Natural killer cell (primary cell): ENCODE measurements at regions not wholly inside any gene's neighbourhood (a gene's known extent, or its start where the extent isn't known, plus 50 kb on each side); places are given as distances from the start of the nearest gene placed in this dataset.

Source experiments
- ATAC-seq, 3 donors: fragments of 150-1000 bp in 2 of 3; fragments of 200-7000 bp in 1 of 3; cut with Tn5 transposase; 1 replicate in 1 of 3; 2 replicates in 2 of 3; pipeline ENCODE4 v1.10.0; 2021; ENCODE audit warnings: mild to moderate bottlenecking in 2 of 3, moderate library complexity in 2 of 3
- DNase-seq, 2 donors: peaks; one replicate each; pipeline versions ENCODE4 v3.0.0 to v3.0.0-alpha.2; 2013 to 2021; ENCODE audit warnings: mixed read lengths in 1 of 2
- H3K27ac ChIP-seq: one replicate; pipeline ENCODE4 v1.5.1; 2013; ENCODE audit warnings: mild to moderate bottlenecking, low read length
- H3K27me3 ChIP-seq: one replicate; pipeline ENCODE4 v1.6.1; 2013; ENCODE audit warnings: low read length; ENCODE audit not compliant: control insufficient read depth, insufficient read depth
- H3K36me3 ChIP-seq: one replicate; pipeline ENCODE4 v1.6.1; 2013; ENCODE audit warnings: low read length; ENCODE audit not compliant: control insufficient read depth, insufficient read depth
- H3K4me1 ChIP-seq: one replicate; pipeline ENCODE4 v1.6.1; 2013; ENCODE audit warnings: low read length; ENCODE audit not compliant: control insufficient read depth, insufficient read depth
- H3K4me3 ChIP-seq: one replicate; pipeline ENCODE4 v1.5.1; 2013; ENCODE audit warnings: low read length
- H3K9me3 ChIP-seq: one replicate; pipeline ENCODE4 v1.6.1; 2013; ENCODE audit warnings: low read length; ENCODE audit not compliant: control insufficient read depth, insufficient read depth
- H3K27ac Mint-ChIP-seq, 2 donors: one replicate each; pipeline ENCODE4 v1.8.0; 2022; ENCODE audit warnings: mild to moderate bottlenecking in 2 of 2, mixed read lengths in 2 of 2, moderate library complexity in 1 of 2
- H3K27me3 Mint-ChIP-seq, 2 donors: one replicate each; pipeline ENCODE4 v1.8.0; 2022; ENCODE audit warnings: low read depth in 2 of 2, mixed read lengths in 2 of 2
- H3K36me3 Mint-ChIP-seq: one replicate; pipeline ENCODE4 v1.8.0; 2022; ENCODE audit warnings: mixed read lengths
- H3K4me1 Mint-ChIP-seq, 2 donors: one replicate each; pipeline ENCODE4 v1.8.0; 2022; ENCODE audit warnings: mixed read lengths in 2 of 2
- H3K4me3 Mint-ChIP-seq: one replicate; pipeline ENCODE4 v1.8.0; 2022; ENCODE audit warnings: mild to moderate bottlenecking, moderate library complexity, mixed read lengths
- H3K9me3 Mint-ChIP-seq, 2 donors: one replicate each; pipeline ENCODE4 v1.8.0; 2022; ENCODE audit warnings: mixed read lengths in 2 of 2
- WGBS: methylation state at CpG from one replicate; pipeline ENCODE4 v1.1.7; 2013; ENCODE audit warnings: missing lambda C conversion rate; ENCODE audit not compliant: insufficient coverage; 5-methylcytosine and 5-hydroxymethylcytosine counted together
- intact Hi-C: fragments of 100-400 bp; cut with micrococcal nuclease; formaldehyde crosslinking; loops from one replicate; pipeline ENCODE4 v1.14.2; 2022
- TF ChIP-seq, protein P1 (sequence below): fragments of 200-600 bp; IDR thresholded peaks from one replicate; pipeline ENCODE4 v1.8.0; 2022; ENCODE audit warnings: antibody characterized with exemption

DNA sequence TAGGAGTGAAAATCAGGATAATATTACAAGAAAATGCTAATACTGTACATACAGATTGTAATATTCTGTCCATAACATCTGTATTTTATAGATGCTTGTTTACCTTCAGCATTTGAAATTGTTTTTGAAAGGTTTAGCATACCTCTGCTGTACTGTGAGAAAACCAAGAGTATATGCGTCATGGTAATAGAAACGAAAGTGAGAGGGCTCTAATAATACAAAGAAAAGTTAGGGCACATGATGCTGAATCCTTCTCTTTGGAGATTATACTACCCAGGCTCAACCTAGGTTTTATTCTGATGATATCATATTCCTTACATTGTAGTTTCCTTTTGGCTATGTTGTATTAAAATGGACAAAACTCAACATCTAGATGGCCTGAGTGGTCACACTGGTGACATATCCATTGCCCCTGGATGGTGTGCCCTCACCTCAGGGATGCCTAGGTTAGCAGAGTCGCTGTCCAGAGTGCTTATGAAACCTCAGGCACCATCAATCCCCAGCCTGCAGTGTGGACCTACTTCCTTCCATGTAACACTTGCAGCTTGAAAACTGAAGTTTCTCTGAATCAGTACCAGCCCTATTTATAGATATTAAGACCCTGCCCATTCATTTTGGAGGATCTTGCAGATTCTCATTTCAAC, 253.7 kb downstream of the KCTD12 start:
- Histone ChIP-seq H3K4me3 (no peak overlapping the region), H3K27ac (no peak overlapping the region), H3K4me1 (no peaks in the 10 kb centered on the region), H3K36me3 (no peaks in the 10 kb centered on the region), H3K27me3 (no peaks in the 10 kb centered on the region), H3K9me3 (no peaks in the 10 kb centered on the region)
- Mint-ChIP-seq H3K4me3 (no peak overlapping the region), H3K9me3 (peaks cover 4% of the 10 kb centered on the region in 2 donors), H3K27ac (no peak overlapping the region), H3K36me3 (no peaks in the 10 kb centered on the region), H3K4me1 (no peaks in the 10 kb centered on the region), H3K27me3 (no peaks in the 10 kb centered on the region)
- 68% methylated on average over 3 of the region's 3 CpGs for WGBS
- TF ChIP-seq, protein P1, sequence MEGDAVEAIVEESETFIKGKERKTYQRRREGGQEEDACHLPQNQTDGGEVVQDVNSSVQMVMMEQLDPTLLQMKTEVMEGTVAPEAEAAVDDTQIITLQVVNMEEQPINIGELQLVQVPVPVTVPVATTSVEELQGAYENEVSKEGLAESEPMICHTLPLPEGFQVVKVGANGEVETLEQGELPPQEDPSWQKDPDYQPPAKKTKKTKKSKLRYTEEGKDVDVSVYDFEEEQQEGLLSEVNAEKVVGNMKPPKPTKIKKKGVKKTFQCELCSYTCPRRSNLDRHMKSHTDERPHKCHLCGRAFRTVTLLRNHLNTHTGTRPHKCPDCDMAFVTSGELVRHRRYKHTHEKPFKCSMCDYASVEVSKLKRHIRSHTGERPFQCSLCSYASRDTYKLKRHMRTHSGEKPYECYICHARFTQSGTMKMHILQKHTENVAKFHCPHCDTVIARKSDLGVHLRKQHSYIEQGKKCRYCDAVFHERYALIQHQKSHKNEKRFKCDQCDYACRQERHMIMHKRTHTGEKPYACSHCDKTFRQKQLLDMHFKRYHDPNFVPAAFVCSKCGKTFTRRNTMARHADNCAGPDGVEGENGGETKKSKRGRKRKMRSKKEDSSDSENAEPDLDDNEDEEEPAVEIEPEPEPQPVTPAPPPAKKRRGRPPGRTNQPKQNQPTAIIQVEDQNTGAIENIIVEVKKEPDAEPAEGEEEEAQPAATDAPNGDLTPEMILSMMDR, result no peak
- DNase-seq (no peak), ATAC-seq (no peak)
- intact Hi-C loops, result no loop called here

DNA sequence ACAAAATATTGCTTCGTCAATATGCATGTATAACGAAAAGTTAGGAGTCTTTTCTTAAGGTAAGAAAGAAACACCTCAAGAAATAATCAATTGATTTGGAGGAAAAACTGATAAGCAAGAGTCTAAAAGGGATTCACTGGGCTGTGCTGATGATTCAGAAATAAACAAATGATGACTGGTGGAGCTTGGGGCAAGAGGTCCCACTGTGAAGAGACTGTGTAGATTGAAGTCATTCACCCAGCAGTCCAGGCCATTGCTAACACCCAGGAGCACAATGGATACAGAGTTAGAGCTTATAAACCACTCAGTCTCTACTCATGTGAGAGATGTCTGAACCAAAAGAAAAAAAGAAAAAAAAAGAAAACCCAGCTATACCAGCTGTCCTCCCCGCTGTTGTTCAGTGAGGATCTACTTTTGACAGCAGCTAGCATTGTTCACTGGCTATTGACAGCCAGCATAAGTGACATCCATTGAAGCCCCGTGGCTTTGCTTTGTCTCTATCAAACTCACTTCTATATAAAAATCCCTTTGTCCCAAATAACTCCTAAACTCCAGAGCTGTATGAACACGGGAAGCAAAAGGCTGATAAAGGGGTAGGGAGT, 255.5 kb downstream of the KCTD12 start:
- no peaks in the 10 kb centered on the region for H3K4me1 ChIP-seq
- Mint-ChIP-seq H3K27me3 (peaks cover 1 to 3% of the 10 kb centered on the region in 2 donors), H3K36me3 (no peaks in the 10 kb centered on the region), H3K9me3 (peaks cover 4 to 5% of the 10 kb centered on the region in 2 donors), H3K4me1 (no peaks in the 10 kb centered on the region), H3K27ac (no peak overlapping the region), H3K4me3 (no peak overlapping the region)
- ATAC-seq, result no peak
- H3K36me3 ChIP-seq, result no peaks in the 10 kb centered on the region
- no peak overlapping the region for H3K27ac ChIP-seq
- H3K27me3 ChIP-seq, result no peaks in the 10 kb centered on the region
- DNase-seq, result no peak
- TF ChIP-seq, protein P1, result no peak
- no peak overlapping the region for H3K4me3 ChIP-seq
- intact Hi-C loops, result no loop called here
- H3K9me3 ChIP-seq, result no peaks in the 10 kb centered on the region
- 93% methylated on average over 4 of the region's 5 CpGs for WGBS

DNA sequence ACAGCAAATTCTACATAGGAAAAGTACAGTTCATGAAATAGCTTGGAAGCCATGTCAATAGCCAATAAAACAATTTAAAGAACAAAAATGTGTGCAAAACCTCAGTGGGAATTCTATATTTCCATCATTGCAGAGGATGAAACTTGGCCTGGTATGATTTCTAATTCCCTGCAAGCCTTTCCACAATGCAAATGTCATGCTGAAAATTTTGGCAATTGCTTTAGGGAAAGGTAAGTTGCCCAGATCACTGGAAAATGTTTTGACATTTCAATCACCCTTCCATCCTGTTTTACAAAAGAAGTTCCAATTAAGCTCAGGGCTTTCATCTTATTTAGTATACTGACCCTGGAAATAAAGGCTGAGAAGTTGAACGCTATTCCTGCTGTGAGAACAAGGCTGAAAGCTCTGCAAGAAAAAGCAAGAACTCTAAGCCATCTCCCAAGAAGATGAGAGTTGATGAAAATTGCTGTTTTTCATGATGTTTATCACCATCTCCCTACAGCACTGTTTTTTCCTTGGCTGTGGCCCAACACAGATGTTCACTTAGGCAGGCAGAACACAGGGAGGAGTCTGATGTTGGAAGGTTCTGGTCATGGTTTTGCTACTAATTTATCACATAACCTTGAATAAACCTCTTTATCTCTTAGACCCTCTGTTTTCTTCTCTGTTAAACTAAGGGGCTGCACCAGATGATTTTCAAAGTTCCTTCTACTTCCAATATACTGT, 263.7 kb downstream of the KCTD12 start:
- H3K27me3 ChIP-seq, result no peaks in the 10 kb centered on the region
- H3K27ac ChIP-seq, result no peak overlapping the region
- peaks cover 6 to 12% of the 10 kb centered on the region in 2 donors for H3K27me3 Mint-ChIP-seq
- no peak overlapping the region for H3K4me3 ChIP-seq
- intact Hi-C loops, result no loop called here
- no peaks in the 10 kb centered on the region for H3K4me1 Mint-ChIP-seq
- no peaks in the 10 kb centered on the region for H3K36me3 ChIP-seq
- no peak for ATAC-seq
- TF ChIP-seq, protein P1, result no peak
- no peaks in the 10 kb centered on the region for H3K4me1 ChIP-seq
- H3K36me3 Mint-ChIP-seq, result peaks cover 5% of the 10 kb centered on the region
- 77% methylated on average over 1 of the region's 1 CpG for WGBS
- DNase-seq, result no peak
- peaks cover 0 to 6% of the 10 kb centered on the region in 2 donors for H3K9me3 Mint-ChIP-seq
- H3K4me3 Mint-ChIP-seq, result no peak overlapping the region
- H3K27ac Mint-ChIP-seq, result no peak overlapping the region
- H3K9me3 ChIP-seq, result no peaks in the 10 kb centered on the region
